Activated CD4-positive, alpha-beta T cell treated with anti-CD3 and anti-CD28 coated beads, Interleukin-2, amount 10 ng/mL, durations not matched to agents 7 days and 5 days (primary cell): ENCODE measurements at regions not wholly inside any gene's neighbourhood (a gene's known extent, or its start where the extent isn't known, plus 50 kb on each side); places are given as distances from the start of the nearest gene placed in this dataset.

Experiments used
- CTCF ChIA-PET: fragments of 350-600 bp; sonication (Branson Sonifier 250); formaldehyde crosslinking; loops from one replicate; lab custom pipeline; 2021; ENCODE audit warnings: antibody characterized with exemption; lab: Charles Lee
- POLR2A ChIA-PET: fragments of 350-600 bp; sonication (Branson Sonifier 250); formaldehyde crosslinking; loops from one replicate; lab custom pipeline; 2021; ENCODE audit warnings: antibody characterized with exemption; lab: Charles Lee
- DNase-seq: peaks from one replicate; pipeline ENCODE4 v3.0.0-alpha.2; 2020
- H3K27ac Mint-ChIP-seq: one replicate; pipeline ENCODE4 v1.8.0; 2021; ENCODE audit warnings: mild to moderate bottlenecking, moderate library complexity, mixed read lengths
- H3K27me3 Mint-ChIP-seq: one replicate; pipeline ENCODE4 v1.8.0; 2021; ENCODE audit warnings: mixed read lengths
- H3K36me3 Mint-ChIP-seq: one replicate; pipeline ENCODE4 v1.8.0; 2021; ENCODE audit warnings: low read depth, mixed read lengths
- H3K4me1 Mint-ChIP-seq: one replicate; pipeline ENCODE4 v1.8.0; 2021; ENCODE audit warnings: mixed read lengths
- H3K4me3 Mint-ChIP-seq: one replicate; pipeline ENCODE4 v1.8.0; 2021; ENCODE audit warnings: mild to moderate bottlenecking, moderate library complexity, mixed read lengths
- H3K9me3 Mint-ChIP-seq: one replicate; pipeline ENCODE4 v1.8.0; 2021; ENCODE audit warnings: mixed read lengths

- ChIA-PET CTCF (no interaction called here), POLR2A (no interaction called here)
- no peaks in the 10 kb centered on the region for H3K4me1 Mint-ChIP-seq
- no peaks in the 10 kb centered on the region for H3K27me3 Mint-ChIP-seq
- no peak overlapping the region for H3K4me3 Mint-ChIP-seq
- no peaks in the 10 kb centered on the region for H3K36me3 Mint-ChIP-seq
- no peak for DNase-seq
- H3K27ac Mint-ChIP-seq: no peak overlapping the region
- peaks cover 10% of the 10 kb centered on the region for H3K9me3 Mint-ChIP-seq
Observed at GRCh38 chr7:63008366-63008765, 990.3 kb upstream of the ZNF722 start.

- H3K27ac Mint-ChIP-seq: no peak overlapping the region
- H3K4me1 Mint-ChIP-seq: no peaks in the 10 kb centered on the region
- peaks cover 12% of the 10 kb centered on the region for H3K9me3 Mint-ChIP-seq
- no peaks in the 10 kb centered on the region for H3K27me3 Mint-ChIP-seq
- POLR2A ChIA-PET: no interaction called here
- no peak for DNase-seq
- no peak overlapping the region for H3K4me3 Mint-ChIP-seq
- no peaks in the 10 kb centered on the region for H3K36me3 Mint-ChIP-seq
- CTCF ChIA-PET: no interaction called here
Observed at GRCh38 chr7:63009771-63010170, 988.9 kb upstream of the ZNF722 start.

- H3K27ac Mint-ChIP-seq: no peak overlapping the region
- no peaks in the 10 kb centered on the region for H3K36me3 Mint-ChIP-seq
- DNase-seq: no peak
- H3K27me3 Mint-ChIP-seq: no peaks in the 10 kb centered on the region
- no peaks in the 10 kb centered on the region for H3K4me1 Mint-ChIP-seq
- H3K9me3 Mint-ChIP-seq: peaks cover 20% of the 10 kb centered on the region
- H3K4me3 Mint-ChIP-seq: no peak overlapping the region
- POLR2A ChIA-PET: no interaction called here
- CTCF ChIA-PET: no interaction called here
Observed at GRCh38 chr7:63012633-63013183, 985.9 kb upstream of the ZNF722 start.

GRCh38 chr7:63014792-63015191 is 983.9 kb upstream of the ZNF722 start:
- POLR2A ChIA-PET: no interaction called here
- Mint-ChIP-seq H3K9me3 (peaks cover 18% of the 10 kb centered on the region), H3K4me3 (no peak overlapping the region), H3K4me1 (no peaks in the 10 kb centered on the region), H3K27ac (no peak overlapping the region), H3K36me3 (no peaks in the 10 kb centered on the region), H3K27me3 (no peaks in the 10 kb centered on the region)
- DNase-seq: no peak
- CTCF ChIA-PET: no interaction called here

- Mint-ChIP-seq H3K4me3 (no peak overlapping the region), H3K9me3 (peaks cover 37% of the 10 kb centered on the region), H3K27me3 (no peaks in the 10 kb centered on the region), H3K4me1 (no peaks in the 10 kb centered on the region), H3K36me3 (no peaks in the 10 kb centered on the region), H3K27ac (no peak overlapping the region)
- CTCF ChIA-PET: no interaction called here
- no peak for DNase-seq
- POLR2A ChIA-PET: no interaction called here
Observed at GRCh38 chr7:63023182-63023787, 975.4 kb upstream of the ZNF722 start.

GRCh38 chr7:63024446-63024845 is 974.2 kb upstream of the ZNF722 start:
- CTCF ChIA-PET: no interaction called here

GRCh38 chr7:63025815-63026214 is 972.8 kb upstream of the ZNF722 start:
- ChIA-PET POLR2A (no interaction called here), CTCF (no interaction called here)
- no peaks in the 10 kb centered on the region for H3K36me3 Mint-ChIP-seq
- H3K27ac Mint-ChIP-seq: no peak overlapping the region
- no peak for DNase-seq
- peaks cover 50% of the 10 kb centered on the region for H3K9me3 Mint-ChIP-seq
- no peak overlapping the region for H3K4me3 Mint-ChIP-seq
- no peaks in the 10 kb centered on the region for H3K4me1 Mint-ChIP-seq
- no peaks in the 10 kb centered on the region for H3K27me3 Mint-ChIP-seq

More at GRCh38 chr7:63024446-63024845, 974.2 kb upstream of the ZNF722 start:
- POLR2A ChIA-PET: no interaction called here
- H3K36me3 Mint-ChIP-seq: no peaks in the 10 kb centered on the region
- DNase-seq: no peak
- peaks cover 43% of the 10 kb centered on the region for H3K9me3 Mint-ChIP-seq
- H3K27ac Mint-ChIP-seq: no peak overlapping the region
- no peak overlapping the region for H3K4me3 Mint-ChIP-seq
- no peaks in the 10 kb centered on the region for H3K27me3 Mint-ChIP-seq
- H3K4me1 Mint-ChIP-seq: no peaks in the 10 kb centered on the region

GRCh38 chr7:63027075-63027474 is 971.6 kb upstream of the ZNF722 start:
- POLR2A ChIA-PET: no interaction called here
- CTCF ChIA-PET: no interaction called here
- Mint-ChIP-seq H3K27me3 (no peaks in the 10 kb centered on the region), H3K9me3 (peaks cover 56% of the 10 kb centered on the region), H3K4me1 (no peaks in the 10 kb centered on the region), H3K27ac (no peak overlapping the region), H3K4me3 (no peak overlapping the region), H3K36me3 (no peaks in the 10 kb centered on the region)
- no peak for DNase-seq

GRCh38 chr7:63028376-63029206 is 970.1 kb upstream of the ZNF722 start:
- Mint-ChIP-seq H3K27ac (no peak overlapping the region), H3K4me1 (no peaks in the 10 kb centered on the region), H3K9me3 (peaks cover 49% of the 10 kb centered on the region), H3K27me3 (no peaks in the 10 kb centered on the region), H3K4me3 (no peak overlapping the region), H3K36me3 (no peaks in the 10 kb centered on the region)
- no peak for DNase-seq
- ChIA-PET POLR2A (no interaction called here), CTCF (no interaction called here)

- ChIA-PET CTCF (no interaction called here), POLR2A (no interaction called here)
- Mint-ChIP-seq H3K9me3 (peaks cover 50% of the 10 kb centered on the region), H3K27me3 (no peaks in the 10 kb centered on the region), H3K4me1 (no peaks in the 10 kb centered on the region), H3K36me3 (no peaks in the 10 kb centered on the region), H3K27ac (no peak overlapping the region), H3K4me3 (no peak overlapping the region)
- DNase-seq: no peak
Observed at GRCh38 chr7:63029207-63029522, 969.5 kb upstream of the ZNF722 start.

GRCh38 chr7:63030061-63030460 is 968.6 kb upstream of the ZNF722 start:
- no peaks in the 10 kb centered on the region for H3K27me3 Mint-ChIP-seq
- H3K4me3 Mint-ChIP-seq: no peak overlapping the region
- ChIA-PET CTCF (no interaction called here), POLR2A (no interaction called here)
- no peak overlapping the region for H3K27ac Mint-ChIP-seq
- DNase-seq: no peak
- H3K9me3 Mint-ChIP-seq: peaks cover 45% of the 10 kb centered on the region
- H3K36me3 Mint-ChIP-seq: no peaks in the 10 kb centered on the region
- H3K4me1 Mint-ChIP-seq: no peaks in the 10 kb centered on the region

GRCh38 chr7:63031838-63032436 is 966.7 kb upstream of the ZNF722 start:
- Mint-ChIP-seq H3K27me3 (no peaks in the 10 kb centered on the region), H3K36me3 (no peaks in the 10 kb centered on the region), H3K4me3 (no peak overlapping the region), H3K9me3 (peaks cover 45% of the 10 kb centered on the region), H3K4me1 (no peaks in the 10 kb centered on the region), H3K27ac (no peak overlapping the region)
- CTCF ChIA-PET: no interaction called here
- POLR2A ChIA-PET: no interaction called here
- DNase-seq: no peak

GRCh38 chr7:63037242-63037641 is 961.4 kb upstream of the ZNF722 start:
- DNase-seq: no peak
- POLR2A ChIA-PET: no interaction called here
- H3K27ac Mint-ChIP-seq: no peak overlapping the region
- no peaks in the 10 kb centered on the region for H3K27me3 Mint-ChIP-seq
- H3K4me3 Mint-ChIP-seq: no peak overlapping the region
- H3K9me3 Mint-ChIP-seq: peaks cover 54% of the 10 kb centered on the region
- CTCF ChIA-PET: no interaction called here
- no peaks in the 10 kb centered on the region for H3K4me1 Mint-ChIP-seq
- H3K36me3 Mint-ChIP-seq: no peaks in the 10 kb centered on the region
